ENCODE measurements at regions not wholly inside any gene's neighbourhood (a gene's known extent, or its start where the extent isn't known, plus 50 kb on each side); places are given as distances from the start of the nearest gene placed in this dataset.

DNA sequence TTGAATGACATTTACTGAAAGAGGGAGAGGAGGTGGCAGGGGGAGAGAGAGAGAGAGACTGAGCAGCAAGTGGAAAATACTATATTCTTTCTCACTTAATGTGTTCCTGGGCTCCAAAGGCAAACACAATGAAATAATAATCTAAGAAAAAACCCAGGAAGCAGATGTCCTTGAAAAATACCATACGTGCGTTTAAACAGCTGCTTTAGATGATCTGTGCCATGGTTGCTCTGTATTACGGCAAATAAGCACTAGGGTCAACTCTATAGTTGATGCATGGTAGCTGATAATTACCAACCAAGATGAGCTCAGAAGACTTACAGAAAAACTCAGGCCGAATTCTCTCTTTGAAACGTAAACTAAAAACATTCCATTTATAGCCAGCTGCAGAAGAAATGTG is 410.3 kb upstream of the TBL1XR1 start:
- TF ChIP-seq, protein P1, sequence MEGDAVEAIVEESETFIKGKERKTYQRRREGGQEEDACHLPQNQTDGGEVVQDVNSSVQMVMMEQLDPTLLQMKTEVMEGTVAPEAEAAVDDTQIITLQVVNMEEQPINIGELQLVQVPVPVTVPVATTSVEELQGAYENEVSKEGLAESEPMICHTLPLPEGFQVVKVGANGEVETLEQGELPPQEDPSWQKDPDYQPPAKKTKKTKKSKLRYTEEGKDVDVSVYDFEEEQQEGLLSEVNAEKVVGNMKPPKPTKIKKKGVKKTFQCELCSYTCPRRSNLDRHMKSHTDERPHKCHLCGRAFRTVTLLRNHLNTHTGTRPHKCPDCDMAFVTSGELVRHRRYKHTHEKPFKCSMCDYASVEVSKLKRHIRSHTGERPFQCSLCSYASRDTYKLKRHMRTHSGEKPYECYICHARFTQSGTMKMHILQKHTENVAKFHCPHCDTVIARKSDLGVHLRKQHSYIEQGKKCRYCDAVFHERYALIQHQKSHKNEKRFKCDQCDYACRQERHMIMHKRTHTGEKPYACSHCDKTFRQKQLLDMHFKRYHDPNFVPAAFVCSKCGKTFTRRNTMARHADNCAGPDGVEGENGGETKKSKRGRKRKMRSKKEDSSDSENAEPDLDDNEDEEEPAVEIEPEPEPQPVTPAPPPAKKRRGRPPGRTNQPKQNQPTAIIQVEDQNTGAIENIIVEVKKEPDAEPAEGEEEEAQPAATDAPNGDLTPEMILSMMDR (IDR thresholded peaks at IDR 0.05), result no peak
- TF ChIP-seq POLR2A (IDR thresholded peaks at IDR 0.05), result no peak

Measured in ovary (tissue), 3 donors.